Astrocyte (in vitro differentiated cells and primary cell): ENCODE measurements at regions not wholly inside any gene's neighbourhood (a gene's known extent, or its start where the extent isn't known, plus 50 kb on each side); places are given as distances from the start of the nearest gene placed in this dataset.
A peak's percentile ranks its signal among the peaks of the same experiment; 100 is the strongest.

Experiments used
- DNase-seq: peaks from one replicate; pipeline ENCODE4 v3.0.0-alpha.2; 2010; ENCODE audit warnings: low read depth
- FAIRE-seq: peaks from 2 replicates; lab custom pipeline; 2011; peaks lifted over from hg19 to GRCh38; lab: Jason Lieb, UNC
- H2AFZ ChIP-seq: 2 replicates; pipeline ENCODE4 v1.6.0; 2012; ENCODE audit warnings: low read depth, low read length, inconsistent platforms
- H3K27ac ChIP-seq: 2 replicates; pipeline ENCODE4 v1.5.1; 2011; ENCODE audit warnings: low read depth, low read length, inconsistent platforms
- H3K27me3 ChIP-seq: 2 replicates; pipeline ENCODE4 v1.6.0; 2011; ENCODE audit warnings: low read length, inconsistent platforms; ENCODE audit not compliant: insufficient read depth
- H3K36me3 ChIP-seq: 2 replicates; pipeline ENCODE4 v1.5.1; 2011; ENCODE audit warnings: low read length, inconsistent platforms; ENCODE audit not compliant: insufficient read depth
- H3K4me1 ChIP-seq: 2 replicates; pipeline ENCODE4 v1.5.1; 2011; ENCODE audit warnings: low read length, inconsistent platforms; ENCODE audit not compliant: insufficient read depth
- H3K4me2 ChIP-seq: 2 replicates; pipeline ENCODE4 v1.6.0; 2012; ENCODE audit warnings: low read length, inconsistent platforms
- H3K4me3 ChIP-seq: 2 replicates; pipeline ENCODE4 v1.5.1; 2011; ENCODE audit warnings: low read depth, mild to moderate bottlenecking, low read length, inconsistent platforms; ENCODE audit not compliant: insufficient read depth
- H3K79me2 ChIP-seq: 2 replicates; pipeline ENCODE4 v1.6.0; 2012; ENCODE audit warnings: mild to moderate bottlenecking, low read length, inconsistent platforms; ENCODE audit not compliant: insufficient read depth
- H3K9ac ChIP-seq: 2 replicates; pipeline ENCODE4 v1.6.0; 2012; ENCODE audit warnings: mild to moderate bottlenecking, low read length, inconsistent platforms
- H3K9me3 ChIP-seq: 2 replicates; pipeline ENCODE4 v1.5.1; 2012; ENCODE audit warnings: low read depth, mild to moderate bottlenecking, low read length, inconsistent platforms; ENCODE audit not compliant: insufficient read depth
- H4K20me1 ChIP-seq: 2 replicates; pipeline ENCODE4 v1.6.0; 2012; ENCODE audit warnings: low read length, inconsistent platforms; ENCODE audit not compliant: insufficient read depth
- H3K27ac Mint-ChIP-seq: one replicate; pipeline ENCODE4 v1.8.0; 2021; ENCODE audit warnings: mild to moderate bottlenecking, mixed read lengths; ENCODE audit not compliant: unreplicated experiment
- H3K27me3 Mint-ChIP-seq: one replicate; pipeline ENCODE4 v1.8.0; 2021; ENCODE audit warnings: low read depth, mixed read lengths; ENCODE audit not compliant: unreplicated experiment
- H3K36me3 Mint-ChIP-seq: one replicate; pipeline ENCODE4 v1.8.0; 2021; ENCODE audit warnings: low read depth, mixed read lengths; ENCODE audit not compliant: unreplicated experiment
- H3K4me1 Mint-ChIP-seq: one replicate; pipeline ENCODE4 v1.8.0; 2021; ENCODE audit warnings: low read depth, mixed read lengths; ENCODE audit not compliant: unreplicated experiment
- H3K4me3 Mint-ChIP-seq: one replicate; pipeline ENCODE4 v1.8.0; 2021; ENCODE audit warnings: mild to moderate bottlenecking, moderate library complexity, mixed read lengths; ENCODE audit not compliant: unreplicated experiment
- H3K9me3 Mint-ChIP-seq: one replicate; pipeline ENCODE4 v1.8.0; 2021; ENCODE audit warnings: mild to moderate bottlenecking, mixed read lengths; ENCODE audit not compliant: unreplicated experiment
- CTCF ChIP-seq: IDR thresholded peaks from 2 replicates; pipeline ENCODE4 v1.5.1; 2011; ENCODE audit warnings: low read depth, mild to moderate bottlenecking, inconsistent platforms, low read length, moderate library complexity; ENCODE audit not compliant: insufficient read depth
- EZH2 ChIP-seq: IDR thresholded peaks from 2 replicates; pipeline ENCODE4 v1.6.1; 2012; ENCODE audit warnings: mild to moderate bottlenecking, low read length, inconsistent platforms; ENCODE audit not compliant: insufficient read depth

GRCh38 chr13:74288361-74288911 is 154.2 kb upstream of the KLF12 start:
- Mint-ChIP-seq H3K36me3 (no peaks in the 10 kb centered on the region), H3K27ac (no peak overlapping the region), H3K4me1 (peaks cover 24% of the 10 kb centered on the region), H3K9me3 (no peaks in the 10 kb centered on the region), H3K27me3 (no peaks in the 10 kb centered on the region), H3K4me3 (no peak overlapping the region)
- H3K27ac ChIP-seq = peak overlapping the region; percentile 17
- H3K36me3 ChIP-seq = no peaks in the 10 kb centered on the region
- H3K4me1 ChIP-seq = peaks cover 26% of the 10 kb centered on the region
- no peaks in the 10 kb centered on the region for H3K27me3 ChIP-seq
- H3K9me3 ChIP-seq = no peaks in the 10 kb centered on the region
- peak overlapping the region; percentile 81 for H2AFZ ChIP-seq
- peak overlapping the region; percentile 52 for H3K4me3 ChIP-seq
- H3K9ac ChIP-seq = peak overlapping the region; percentile 68
- FAIRE-seq (no peak), DNase-seq (peak; percentile 20)
- peak overlapping the region; percentile 85 for H3K4me2 ChIP-seq
- H3K79me2 ChIP-seq = no peaks in the 10 kb centered on the region
- H4K20me1 ChIP-seq = no peaks in the 10 kb centered on the region
- TF ChIP-seq EZH2 = no peak
- no peak for TF ChIP-seq CTCF

- Mint-ChIP-seq H3K4me1 (peaks cover 24% of the 10 kb centered on the region), H3K9me3 (no peaks in the 10 kb centered on the region), H3K27me3 (no peaks in the 10 kb centered on the region), H3K27ac (peak overlapping the region; percentile 51), H3K36me3 (no peaks in the 10 kb centered on the region), H3K4me3 (peak overlapping the region; percentile 37)
- H3K9ac ChIP-seq = peak overlapping the region; percentile 68
- H3K27ac ChIP-seq = no peak overlapping the region
- H3K79me2 ChIP-seq = no peaks in the 10 kb centered on the region
- peak overlapping the region; percentile 52 for H3K4me3 ChIP-seq
- H3K4me1 ChIP-seq = peaks cover 26% of the 10 kb centered on the region
- H3K9me3 ChIP-seq = no peaks in the 10 kb centered on the region
- no peak for TF ChIP-seq CTCF
- TF ChIP-seq EZH2 = no peak
- peak; percentile 63 for DNase-seq
- peak overlapping the region; percentile 81 for H2AFZ ChIP-seq
- H3K4me2 ChIP-seq = peak overlapping the region; percentile 85
- no peaks in the 10 kb centered on the region for H4K20me1 ChIP-seq
- H3K36me3 ChIP-seq = no peaks in the 10 kb centered on the region
- FAIRE-seq = no peak
- no peaks in the 10 kb centered on the region for H3K27me3 ChIP-seq
Observed at GRCh38 chr13:74287724-74288169, 153.5 kb upstream of the KLF12 start.

- TF ChIP-seq CTCF (no peak), EZH2 (no peak)
- DNase-seq (peak; percentile 71), FAIRE-seq (no peak)
- Histone ChIP-seq H2AFZ (no peak overlapping the region), H3K9me3 (no peaks in the 10 kb centered on the region), H3K9ac (no peak overlapping the region), H3K79me2 (no peaks in the 10 kb centered on the region), H4K20me1 (no peaks in the 10 kb centered on the region), H3K27me3 (no peaks in the 10 kb centered on the region), H3K4me1 (peaks cover 4% of the 10 kb centered on the region), H3K36me3 (no peaks in the 10 kb centered on the region), H3K4me3 (no peak overlapping the region), H3K27ac (no peak overlapping the region), H3K4me2 (no peak overlapping the region)
- Mint-ChIP-seq H3K36me3 (no peaks in the 10 kb centered on the region), H3K4me1 (peaks cover 7% of the 10 kb centered on the region), H3K27ac (peak overlapping the region; percentile 48), H3K4me3 (no peak overlapping the region), H3K27me3 (peaks cover 4% of the 10 kb centered on the region), H3K9me3 (no peaks in the 10 kb centered on the region)
Observed at GRCh38 chr13:74280795-74281490, 146.7 kb upstream of the KLF12 start.
